WTC11 (cell line): ENCODE measurements at regions not wholly inside any gene's neighbourhood (a gene's known extent, or its start where the extent isn't known, plus 50 kb on each side); places are given as distances from the start of the nearest gene placed in this dataset.

ENCODE experiments used
- ATAC-seq: fragments of 200-7000 bp; cut with Tn5 transposase; 2 replicates; pipeline ENCODE4 v1.10.0; 2021; ENCODE audit warnings: mild to moderate bottlenecking, moderate library complexity
- CTCF ChIA-PET: fragments of 300-600 bp; sonication (Branson Sonifier 250); formaldehyde crosslinking; loops from one replicate; lab custom pipeline; 2021; ENCODE audit warnings: antibody characterized with exemption; lab: Charles Lee
- POLR2A ChIA-PET: fragments of 350-600 bp; sonication (Branson Sonifier 250); formaldehyde crosslinking; loops from one replicate; lab custom pipeline; 2021; ENCODE audit warnings: antibody characterized with exemption; lab: Charles Lee
- DNase-seq: peaks from one replicate; pipeline ENCODE4 v3.0.0; 2021; ENCODE audit warnings: low spot score
- H3K27ac Mint-ChIP-seq: 2 replicates; pipeline ENCODE4 v1.8.0; 2021; ENCODE audit warnings: mixed read lengths
- H3K27me3 Mint-ChIP-seq: 2 replicates; pipeline ENCODE4 v1.8.0; 2021; ENCODE audit warnings: low read depth, mild to moderate bottlenecking, moderate library complexity, mixed read lengths
- H3K36me3 Mint-ChIP-seq: 2 replicates; pipeline ENCODE4 v1.8.0; 2021; ENCODE audit warnings: mixed read lengths
- H3K4me1 Mint-ChIP-seq: 2 replicates; pipeline ENCODE4 v1.8.0; 2022; ENCODE audit warnings: mixed read lengths
- H3K4me3 Mint-ChIP-seq: 2 replicates; pipeline ENCODE4 v1.8.0; 2021; ENCODE audit warnings: mild to moderate bottlenecking, moderate library complexity, mixed read lengths
- H3K9me3 Mint-ChIP-seq: 2 replicates; pipeline ENCODE4 v1.8.0; 2021; ENCODE audit warnings: mixed read lengths
- CDX4 ChIP-seq: fragments of 250-450 bp; sonication (Bioruptor Pico); IDR thresholded peaks from 2 replicates; pipeline ENCODE4 v1.9.0; 2021; ENCODE audit warnings: moderate library complexity, mild to moderate bottlenecking, inconsistent platforms, borderline replicate concordance
- FOXJ3 ChIP-seq: sonication (generic); formaldehyde crosslinking; IDR thresholded peaks from 2 replicates; pipeline ENCODE4 v1.9.0; 2021; ENCODE audit warnings: missing genetic modification reagents, mild to moderate bottlenecking, borderline replicate concordance
- FOXP4 ChIP-seq: sonication (generic); formaldehyde crosslinking; IDR thresholded peaks from 2 replicates; pipeline ENCODE4 v1.8.0; 2022; ENCODE audit warnings: mild to moderate bottlenecking, missing genetic modification reagents
- GRHL2 ChIP-seq: fragments of 250-450 bp; sonication (Bioruptor Pico); IDR thresholded peaks from 2 replicates; pipeline ENCODE4 v1.8.0; 2022; ENCODE audit warnings: mild to moderate bottlenecking, moderate library complexity; ENCODE audit not compliant: insufficient replicate concordance, severe bottlenecking
- GTF2I ChIP-seq: fragments of 250-450 bp; sonication (Bioruptor Pico); conservative IDR thresholded peaks from 2 replicates; pipeline ENCODE4 v1.4.0; 2021; ENCODE audit warnings: mild to moderate bottlenecking
- IRF1 ChIP-seq: sonication (generic); formaldehyde crosslinking; IDR thresholded peaks from 2 replicates; pipeline ENCODE4 v1.8.0; 2023; ENCODE audit warnings: missing genetic modification reagents
- JAZF1 ChIP-seq: fragments of 250-450 bp; sonication (Bioruptor Pico); IDR thresholded peaks from 2 replicates; pipeline ENCODE4 v1.9.0; 2021; ENCODE audit warnings: moderate library complexity, mild to moderate bottlenecking, inconsistent platforms
- KAT7 ChIP-seq: sonication (generic); formaldehyde crosslinking; IDR thresholded peaks from 2 replicates; pipeline ENCODE4 v1.8.1; 2023; ENCODE audit warnings: missing genetic modification reagents, mild to moderate bottlenecking, borderline replicate concordance
- NR3C1 ChIP-seq: sonication (generic); formaldehyde crosslinking; conservative IDR thresholded peaks from 2 replicates; pipeline ENCODE4 v1.8.1; 2023; ENCODE audit warnings: low read depth, mild to moderate bottlenecking, missing genetic modification reagents
- OVOL2 ChIP-seq: fragments of 250-450 bp; sonication (Bioruptor Pico); IDR thresholded peaks from 2 replicates; pipeline ENCODE4 v1.9.0; 2021; ENCODE audit warnings: mild to moderate bottlenecking, borderline replicate concordance
- RELA ChIP-seq: sonication (generic); formaldehyde crosslinking; IDR thresholded peaks from 2 replicates; pipeline ENCODE4 v1.8.1; 2022; ENCODE audit warnings: missing genetic modification reagents, mild to moderate bottlenecking, borderline replicate concordance
- RORB ChIP-seq: fragments of 250-450 bp; sonication (Bioruptor Pico); IDR thresholded peaks from 2 replicates; pipeline ENCODE4 v1.9.0; 2021; ENCODE audit warnings: mild to moderate bottlenecking
- SP1 ChIP-seq: sonication (generic); formaldehyde crosslinking; conservative IDR thresholded peaks from 2 replicates; pipeline ENCODE4 v1.8.1; 2022; ENCODE audit warnings: missing genetic modification reagents
- USF1 ChIP-seq: sonication (generic); formaldehyde crosslinking; IDR thresholded peaks from 2 replicates; pipeline ENCODE4 v1.8.0; 2022; ENCODE audit warnings: mild to moderate bottlenecking, missing genetic modification reagents
- ZBTB21 ChIP-seq: sonication (generic); formaldehyde crosslinking; IDR thresholded peaks from 2 replicates; pipeline ENCODE4 v1.8.1; 2023; ENCODE audit warnings: mild to moderate bottlenecking, missing genetic modification reagents, borderline replicate concordance
- ZNF138 ChIP-seq: sonication (generic); formaldehyde crosslinking; conservative IDR thresholded peaks from 2 replicates; pipeline ENCODE4 v1.8.1; 2022; ENCODE audit warnings: mild to moderate bottlenecking, moderate library complexity, missing genetic modification reagents
- ZNF232 ChIP-seq: sonication (generic); formaldehyde crosslinking; IDR thresholded peaks from 2 replicates; pipeline ENCODE4 v1.8.0; 2022; ENCODE audit warnings: mild to moderate bottlenecking, missing genetic modification reagents
- ZNF416 ChIP-seq: fragments of 250-450 bp; sonication (Bioruptor Pico); IDR thresholded peaks from 2 replicates; pipeline ENCODE4 v1.9.0; 2021; ENCODE audit warnings: mild to moderate bottlenecking, inconsistent platforms
- ZNF532 ChIP-seq: fragments of 250-450 bp; sonication (Bioruptor Pico); IDR thresholded peaks from 2 replicates; pipeline ENCODE4 v1.9.0; 2021; ENCODE audit warnings: mild to moderate bottlenecking, borderline replicate concordance
- TF ChIP-seq, protein P1 (sequence below): sonication (generic); formaldehyde crosslinking; IDR thresholded peaks from 2 replicates; pipeline ENCODE4 v1.8.1; 2022; ENCODE audit warnings: low read depth, missing genetic modification reagents, borderline replicate concordance
- TF ChIP-seq, protein P2 (sequence below): sonication (generic); formaldehyde crosslinking; conservative IDR thresholded peaks from 2 replicates; pipeline ENCODE4 v1.8.1; 2023; ENCODE audit warnings: mild to moderate bottlenecking, low read depth, missing genetic modification reagents, moderate library complexity

DNA sequence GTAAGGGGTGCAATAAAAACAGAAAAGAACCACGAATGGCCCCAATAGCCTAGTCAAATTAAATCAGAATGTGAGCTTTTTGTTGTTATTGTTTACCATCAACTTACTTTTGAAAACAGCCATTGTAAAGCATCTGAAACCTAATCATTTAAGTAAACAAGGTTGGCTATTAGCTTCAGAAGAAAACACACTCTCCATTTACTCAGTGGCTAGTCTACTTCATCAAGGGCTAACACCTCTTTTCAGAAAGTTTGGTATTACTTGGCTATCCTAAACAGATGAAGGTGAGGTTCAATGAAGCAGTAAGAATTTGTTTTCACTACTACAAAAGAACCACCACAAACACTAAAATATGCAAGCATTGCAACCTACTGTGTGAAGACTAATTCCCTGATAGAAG lies 398.0 kb downstream of the CDH2 start (continued):
- no peak for TF ChIP-seq GRHL2 (CRISPR knock-in tag)

- H3K36me3 Mint-ChIP-seq, result no peaks in the 10 kb centered on the region
- DNase-seq, result no peak
- TF ChIP-seq CDX4 (no peak), ZBTB21 (no peak), SP1 (CRISPR knock-in tag) (no peak), KAT7 (no peak), ZNF232 (CRISPR knock-in tag) (no peak), IRF1 (no peak), FOXJ3 (no peak), RORB (CRISPR knock-in tag) (no peak), ZNF532 (CRISPR knock-in tag) (no peak), JAZF1 (CRISPR knock-in tag) (no peak), ZNF416 (CRISPR knock-in tag) (no peak), NR3C1 (CRISPR knock-in tag) (no peak), RELA (CRISPR knock-in tag) (no peak), FOXP4 (CRISPR knock-in tag) (no peak), GTF2I (CRISPR knock-in tag) (no peak), USF1 (CRISPR knock-in tag) (no peak), OVOL2 (CRISPR knock-in tag) (no peak), ZNF138 (CRISPR knock-in tag) (no peak)
- TF ChIP-seq, protein P1, sequence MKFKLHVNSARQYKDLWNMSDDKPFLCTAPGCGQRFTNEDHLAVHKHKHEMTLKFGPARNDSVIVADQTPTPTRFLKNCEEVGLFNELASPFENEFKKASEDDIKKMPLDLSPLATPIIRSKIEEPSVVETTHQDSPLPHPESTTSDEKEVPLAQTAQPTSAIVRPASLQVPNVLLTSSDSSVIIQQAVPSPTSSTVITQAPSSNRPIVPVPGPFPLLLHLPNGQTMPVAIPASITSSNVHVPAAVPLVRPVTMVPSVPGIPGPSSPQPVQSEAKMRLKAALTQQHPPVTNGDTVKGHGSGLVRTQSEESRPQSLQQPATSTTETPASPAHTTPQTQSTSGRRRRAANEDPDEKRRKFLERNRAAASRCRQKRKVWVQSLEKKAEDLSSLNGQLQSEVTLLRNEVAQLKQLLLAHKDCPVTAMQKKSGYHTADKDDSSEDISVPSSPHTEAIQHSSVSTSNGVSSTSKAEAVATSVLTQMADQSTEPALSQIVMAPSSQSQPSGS (CRISPR knock-in tag), result no peak
- TF ChIP-seq, protein P2, sequence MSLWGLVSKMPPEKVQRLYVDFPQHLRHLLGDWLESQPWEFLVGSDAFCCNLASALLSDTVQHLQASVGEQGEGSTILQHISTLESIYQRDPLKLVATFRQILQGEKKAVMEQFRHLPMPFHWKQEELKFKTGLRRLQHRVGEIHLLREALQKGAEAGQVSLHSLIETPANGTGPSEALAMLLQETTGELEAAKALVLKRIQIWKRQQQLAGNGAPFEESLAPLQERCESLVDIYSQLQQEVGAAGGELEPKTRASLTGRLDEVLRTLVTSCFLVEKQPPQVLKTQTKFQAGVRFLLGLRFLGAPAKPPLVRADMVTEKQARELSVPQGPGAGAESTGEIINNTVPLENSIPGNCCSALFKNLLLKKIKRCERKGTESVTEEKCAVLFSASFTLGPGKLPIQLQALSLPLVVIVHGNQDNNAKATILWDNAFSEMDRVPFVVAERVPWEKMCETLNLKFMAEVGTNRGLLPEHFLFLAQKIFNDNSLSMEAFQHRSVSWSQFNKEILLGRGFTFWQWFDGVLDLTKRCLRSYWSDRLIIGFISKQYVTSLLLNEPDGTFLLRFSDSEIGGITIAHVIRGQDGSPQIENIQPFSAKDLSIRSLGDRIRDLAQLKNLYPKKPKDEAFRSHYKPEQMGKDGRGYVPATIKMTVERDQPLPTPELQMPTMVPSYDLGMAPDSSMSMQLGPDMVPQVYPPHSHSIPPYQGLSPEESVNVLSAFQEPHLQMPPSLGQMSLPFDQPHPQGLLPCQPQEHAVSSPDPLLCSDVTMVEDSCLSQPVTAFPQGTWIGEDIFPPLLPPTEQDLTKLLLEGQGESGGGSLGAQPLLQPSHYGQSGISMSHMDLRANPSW, result no peak
- TF ChIP-seq, all 79 proteins: peak for 0
- peaks cover 32% of the 10 kb centered on the region for H3K27me3 Mint-ChIP-seq
- no peak overlapping the region for H3K4me3 Mint-ChIP-seq
- H3K4me1 Mint-ChIP-seq, result peaks cover 13% of the 10 kb centered on the region
- peak; percentile 70 for ATAC-seq
- H3K9me3 Mint-ChIP-seq, result no peaks in the 10 kb centered on the region
- no peak overlapping the region for H3K27ac Mint-ChIP-seq
- ChIA-PET POLR2A (no interaction called here), CTCF (interaction anchor here (1.0 kb wide), 1 partner anchor 28 kb away, joined by 4 read pairs; no protein-coding TSS in a partner anchor)
Observed at GRCh38 chr18:27778441-27778840, 398.5 kb downstream of the CDH2 start.
